B cell (primary cell): ENCODE measurements at regions not wholly inside any gene's neighbourhood (a gene's known extent, or its start where the extent isn't known, plus 50 kb on each side); places are given as distances from the start of the nearest gene placed in this dataset.
A peak's percentile ranks its signal among the peaks of the same experiment; 100 is the strongest.

Source experiments
- ATAC-seq: fragments of 200-7000 bp; cut with Tn5 transposase; one replicate; pipeline ENCODE4 v1.10.0; 2021; ENCODE audit warnings: low read depth, mild to moderate bottlenecking, moderate number of reproducible peaks, moderate library complexity
- CTCF ChIA-PET: fragments of 350-600 bp; sonication (Branson Sonifier 250); formaldehyde crosslinking; loops from one replicate; lab custom pipeline; 2021; ENCODE audit warnings: antibody characterized with exemption, inconsistent platforms; lab: Charles Lee
- POLR2A ChIA-PET: fragments of 350-600 bp; sonication (Branson Sonifier 250); formaldehyde crosslinking; loops from one replicate; lab custom pipeline; 2021; ENCODE audit warnings: antibody characterized with exemption; lab: Charles Lee
- DNase-seq: peaks from one replicate; pipeline ENCODE4 v3.0.0; 2013
- H2AFZ ChIP-seq: 2 replicates; pipeline ENCODE4 v1.6.1; 2012; ENCODE audit warnings: mild to moderate bottlenecking, low read depth, low read length; ENCODE audit not compliant: insufficient read depth, poor library complexity, severe bottlenecking
- H3K27ac ChIP-seq, 2 donors: 1 replicate in 1 of 2; 2 replicates in 1 of 2; pipeline ENCODE4 v1.5.1; 2012 to 2013; ENCODE audit warnings: low read length in 2 of 2, mild to moderate bottlenecking in 2 of 2, moderate library complexity in 1 of 2
- H3K27me3 ChIP-seq, 4 experiments: fragments of 200-600 bp in 1 of 4; sonication (generic) in 1 of 4; replicated peaks in 1 of 4; 1 replicate in 2 of 4; 2 replicates in 2 of 4; pipeline versions ENCODE4 v1.6.1 to v1.7.0; 2013 to 2016; ENCODE audit warnings: low read length in 3 of 4, mild to moderate bottlenecking in 2 of 4, mixed read lengths in 1 of 4, moderate library complexity in 1 of 4; ENCODE audit not compliant: insufficient read depth in 4 of 4, control insufficient read depth in 3 of 4; ENCODE audit errors: control extremely low read depth in 1 of 4
- H3K36me3 ChIP-seq, 2 experiments: replicated peaks in 1 of 2; 1 replicate in 1 of 2; 2 replicates in 1 of 2; pipeline versions ENCODE4 v1.6.1 to v1.7.1; 2013; ENCODE audit warnings: low read length in 1 of 2; ENCODE audit not compliant: insufficient read depth in 2 of 2, control insufficient read depth in 1 of 2; ENCODE audit errors: control extremely low read depth in 1 of 2, extremely low read depth in 1 of 2
- H3K4me1 ChIP-seq, 2 donors: fragments of 200-600 bp in 1 of 2; sonication (generic) in 1 of 2; 1 replicate in 1 of 2; 2 replicates in 1 of 2; pipeline versions ENCODE4 v1.5.1 to v1.6.1; 2013 to 2017; ENCODE audit warnings: low read length in 2 of 2; ENCODE audit not compliant: control insufficient read depth in 2 of 2, insufficient read depth in 2 of 2
- H3K4me2 ChIP-seq: replicated peaks from 2 replicates; pipeline ENCODE3; 2012; ENCODE audit warnings: mild to moderate bottlenecking, low read depth, low read length; ENCODE audit not compliant: poor library complexity, severe bottlenecking
- H3K4me3 ChIP-seq, 5 experiments: fragments of 200-600 bp in 1 of 5; sonication (generic) in 1 of 5; 1 replicate in 3 of 5; 2 replicates in 2 of 5; pipeline versions ENCODE4 v1.5.1 to v1.7.0; 2011 to 2016; ENCODE audit warnings: low read length in 4 of 5, mild to moderate bottlenecking in 4 of 5, low read depth in 2 of 5, control low read depth in 1 of 5, moderate library complexity in 1 of 5; ENCODE audit not compliant: insufficient read depth in 1 of 5; ENCODE audit errors: control extremely low read depth in 1 of 5, extremely low read depth in 1 of 5
- H3K79me2 ChIP-seq: fragments of 200-600 bp; sonication (generic); one replicate; pipeline ENCODE4 v1.6.0; 2016; ENCODE audit warnings: low read length; ENCODE audit not compliant: control insufficient read depth, insufficient read depth
- H3K9ac ChIP-seq: fragments of 200-600 bp; sonication (generic); 2 replicates; pipeline ENCODE4 v1.6.1; 2017; ENCODE audit warnings: mild to moderate bottlenecking, low read length, moderate library complexity
- H3K9me3 ChIP-seq, 3 donors: one replicate each; pipeline versions ENCODE4 v1.6.1 to v1.7.1; 2013; ENCODE audit warnings: low read length in 2 of 3; ENCODE audit not compliant: control insufficient read depth in 2 of 3, insufficient read depth in 1 of 3; ENCODE audit errors: control extremely low read depth in 1 of 3
- H4K20me1 ChIP-seq: 2 replicates; pipeline ENCODE4 v1.6.0; 2012; ENCODE audit warnings: mild to moderate bottlenecking, low read length; ENCODE audit not compliant: insufficient read depth, control insufficient read depth, poor library complexity, severe bottlenecking
- H3K27ac Mint-ChIP-seq: one replicate; pipeline ENCODE4 v1.8.0; 2021; ENCODE audit warnings: mixed read lengths
- H3K27me3 Mint-ChIP-seq: one replicate; pipeline ENCODE4 v1.8.0; 2021; ENCODE audit warnings: mixed read lengths
- H3K4me1 Mint-ChIP-seq: one replicate; pipeline ENCODE4 v1.8.0; 2021; ENCODE audit warnings: mixed read lengths
- H3K4me3 Mint-ChIP-seq: one replicate; pipeline ENCODE4 v1.8.0; 2021; ENCODE audit warnings: mixed read lengths
- H3K9me3 Mint-ChIP-seq: one replicate; pipeline ENCODE4 v1.8.0; 2022; ENCODE audit warnings: mixed read lengths; ENCODE audit not compliant: insufficient read depth
- EZH2 ChIP-seq: IDR thresholded peaks from 2 replicates; pipeline ENCODE4 v1.6.1; 2012; ENCODE audit warnings: borderline replicate concordance, low read depth, mild to moderate bottlenecking, moderate library complexity, low read length; ENCODE audit not compliant: insufficient read depth, poor library complexity, severe bottlenecking
- WGBS: methylation state at CpG from one replicate; pipeline ENCODE4 v1.1.5; 2013; ENCODE audit warnings: missing lambda C conversion rate; ENCODE audit not compliant: insufficient coverage; 5-methylcytosine and 5-hydroxymethylcytosine counted together
- intact Hi-C: fragments of 100-400 bp; cut with micrococcal nuclease; formaldehyde crosslinking; loops from one replicate; pipeline ENCODE4 v1.10.0; 2022
- TF ChIP-seq, protein P1 (sequence below): fragments of 200-600 bp; IDR thresholded peaks from one replicate; pipeline ENCODE4 v1.8.0; 2022; ENCODE audit warnings: antibody characterized with exemption, mild to moderate bottlenecking

DNA sequence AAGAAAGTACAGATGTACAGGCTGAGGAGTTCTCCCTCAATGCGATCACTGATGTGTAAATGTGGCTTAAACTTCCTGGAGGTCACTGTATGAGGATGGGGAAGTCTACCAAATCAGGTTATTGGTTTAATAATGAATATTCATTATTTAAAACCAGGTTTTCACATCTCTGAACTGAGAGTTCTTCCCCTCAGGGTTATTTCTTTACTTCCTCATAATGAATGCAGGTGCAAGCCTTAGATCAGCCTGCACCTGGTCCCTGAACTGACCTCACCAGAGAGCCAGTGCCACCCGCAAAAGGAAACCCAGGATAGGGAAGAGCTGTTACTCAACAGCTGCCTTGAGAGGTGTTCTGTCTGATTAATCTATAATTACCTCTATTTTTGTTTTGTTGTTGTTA is 369.0 kb downstream of the EPHA4 start:
- Mint-ChIP-seq H3K4me1 (peaks cover 43% of the 10 kb centered on the region), H3K4me3 (peak overlapping the region; percentile 68), H3K27ac (peak overlapping the region; percentile 72), H3K27me3 (no peaks in the 10 kb centered on the region), H3K9me3 (no peaks in the 10 kb centered on the region)
- WGBS, result no CpG with 5 or more reads among the region's 2 CpGs
- Histone ChIP-seq H2AFZ (no peak overlapping the region), H3K4me3 (no peak overlapping the region), H3K79me2 (no peaks in the 10 kb centered on the region), H3K9ac (no peak overlapping the region), H4K20me1 (no peaks in the 10 kb centered on the region), H3K4me2 (peak overlapping the region; percentile 50), H3K27ac (no peak overlapping the region), H3K4me1 (peaks cover 17 to 33% of the 10 kb centered on the region in 2 donors), H3K36me3 (no peaks in the 10 kb centered on the region), H3K27me3 (no peaks in the 10 kb centered on the region), H3K9me3 (no peaks in the 10 kb centered on the region)
- ATAC-seq (peak; percentile 89), DNase-seq (peak; percentile 83)
- ChIA-PET POLR2A (no interaction called here), CTCF (no interaction called here)
- TF ChIP-seq, protein P1, sequence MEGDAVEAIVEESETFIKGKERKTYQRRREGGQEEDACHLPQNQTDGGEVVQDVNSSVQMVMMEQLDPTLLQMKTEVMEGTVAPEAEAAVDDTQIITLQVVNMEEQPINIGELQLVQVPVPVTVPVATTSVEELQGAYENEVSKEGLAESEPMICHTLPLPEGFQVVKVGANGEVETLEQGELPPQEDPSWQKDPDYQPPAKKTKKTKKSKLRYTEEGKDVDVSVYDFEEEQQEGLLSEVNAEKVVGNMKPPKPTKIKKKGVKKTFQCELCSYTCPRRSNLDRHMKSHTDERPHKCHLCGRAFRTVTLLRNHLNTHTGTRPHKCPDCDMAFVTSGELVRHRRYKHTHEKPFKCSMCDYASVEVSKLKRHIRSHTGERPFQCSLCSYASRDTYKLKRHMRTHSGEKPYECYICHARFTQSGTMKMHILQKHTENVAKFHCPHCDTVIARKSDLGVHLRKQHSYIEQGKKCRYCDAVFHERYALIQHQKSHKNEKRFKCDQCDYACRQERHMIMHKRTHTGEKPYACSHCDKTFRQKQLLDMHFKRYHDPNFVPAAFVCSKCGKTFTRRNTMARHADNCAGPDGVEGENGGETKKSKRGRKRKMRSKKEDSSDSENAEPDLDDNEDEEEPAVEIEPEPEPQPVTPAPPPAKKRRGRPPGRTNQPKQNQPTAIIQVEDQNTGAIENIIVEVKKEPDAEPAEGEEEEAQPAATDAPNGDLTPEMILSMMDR, result no peak
- TF ChIP-seq EZH2, result no peak
- intact Hi-C loops, result loop anchor here (1.0 to 2.0 kb wide), 2 partner anchors 318 to 369 kb away; partner anchors contain the start of gene EPHA4

DNA sequence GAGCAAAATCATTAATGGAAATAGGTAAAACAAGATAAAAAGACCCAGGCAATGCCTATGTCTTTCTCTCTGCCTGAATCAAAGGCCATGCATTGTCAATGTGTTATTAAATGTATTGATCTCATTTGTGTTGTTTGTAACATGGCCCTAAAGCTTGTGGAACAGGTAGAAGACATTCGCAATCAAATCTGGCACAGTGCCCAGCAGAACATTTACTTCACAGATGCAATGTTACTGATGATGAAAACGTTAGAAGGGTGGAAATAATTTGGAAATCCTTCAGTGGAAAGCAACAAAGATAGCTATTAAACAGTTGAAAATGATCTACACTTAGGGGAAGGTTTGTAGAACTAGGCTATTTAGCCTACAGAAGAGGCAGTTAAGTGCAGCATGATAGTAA is 368.2 kb downstream of the EPHA4 start:
- POLR2A ChIA-PET, result no interaction called here
- H3K4me3 Mint-ChIP-seq, result no peak overlapping the region

More for the DNA sequence above, 368.2 kb downstream of the EPHA4 start:
- Histone ChIP-seq H3K27me3 (no peaks in the 10 kb centered on the region), H4K20me1 (no peaks in the 10 kb centered on the region), H3K9me3 (no peaks in the 10 kb centered on the region), H3K79me2 (no peaks in the 10 kb centered on the region), H2AFZ (no peak overlapping the region), H3K9ac (no peak overlapping the region), H3K4me1 (peaks cover 17 to 31% of the 10 kb centered on the region in 2 donors), H3K4me2 (peak overlapping the region; percentile 50), H3K27ac (no peak overlapping the region), H3K36me3 (no peaks in the 10 kb centered on the region), H3K4me3 (no peak overlapping the region)
- Mint-ChIP-seq H3K9me3 (no peaks in the 10 kb centered on the region), H3K27ac (no peak overlapping the region), H3K27me3 (no peaks in the 10 kb centered on the region), H3K4me1 (peaks cover 38% of the 10 kb centered on the region)
- no CpG with 5 or more reads among the region's 2 CpGs for WGBS
- no peak for DNase-seq
- CTCF ChIA-PET, result no interaction called here
- ATAC-seq, result no peak
- no peak for TF ChIP-seq EZH2
- TF ChIP-seq, protein P1, result no peak
- intact Hi-C loops, result loop anchor here (1.0 to 2.0 kb wide), 2 partner anchors 317 to 368 kb away; partner anchors contain the start of gene EPHA4
